T-cell (primary cell): ENCODE measurements at regions not wholly inside any gene's neighbourhood (a gene's known extent, or its start where the extent isn't known, plus 50 kb on each side); places are given as distances from the start of the nearest gene placed in this dataset.

Experiments
- ATAC-seq, 4 experiments: fragments of 200-7000 bp in 3 of 4; fragments of 150-1000 bp in 1 of 4; cut with Tn5 transposase; replicated peaks in 1 of 4; 1 replicate in 3 of 4; 2 replicates in 1 of 4; pipeline ENCODE4 v1.10.0; 2021; ENCODE audit warnings: moderate library complexity in 3 of 4, mild to moderate bottlenecking in 2 of 4, moderate number of reproducible peaks in 1 of 4
- CTCF ChIA-PET, 2 donors: fragments of 300-600 bp; sonication (Branson Sonifier 250); formaldehyde crosslinking; loops; one replicate each; lab custom pipeline; 2022; ENCODE audit warnings: antibody characterized with exemption in 2 of 2; lab: Charles Lee
- POLR2A ChIA-PET, 2 donors: fragments of 300-600 bp; sonication (Branson Sonifier 250); formaldehyde crosslinking; loops; one replicate each; lab custom pipeline; 2022; ENCODE audit warnings: antibody characterized with exemption in 2 of 2; lab: Charles Lee
- DNase-seq, 35 experiments: peaks; one replicate each; pipeline versions ENCODE4 v3.0.0 to v3.0.0-alpha.2; 2013 to 2023
- H3K27ac ChIP-seq: one replicate; pipeline ENCODE4 v1.5.1; 2013; ENCODE audit warnings: low read length
- H3K27me3 ChIP-seq, 2 experiments: replicated peaks in 1 of 2; 1 replicate in 1 of 2; 2 replicates in 1 of 2; pipeline versions ENCODE4 v1.6.1 to v1.7.0; 2013; ENCODE audit warnings: low read length in 1 of 2, mixed read lengths in 1 of 2; ENCODE audit not compliant: control insufficient read depth in 2 of 2, insufficient read depth in 2 of 2; ENCODE audit errors: extremely low read depth in 1 of 2
- H3K36me3 ChIP-seq, 2 donors: 1 replicate in 1 of 2; 2 replicates in 1 of 2; pipeline versions ENCODE4 v1.6.1 to v1.7.0; 2013; ENCODE audit warnings: low read length in 1 of 2; ENCODE audit not compliant: control insufficient read depth in 2 of 2, insufficient read depth in 1 of 2; ENCODE audit errors: extremely low read depth in 1 of 2
- H3K4me1 ChIP-seq, 2 experiments: 1 replicate in 1 of 2; 2 replicates in 1 of 2; pipeline versions ENCODE4 v1.6.1 to v1.7.0; 2013; ENCODE audit warnings: low read length in 2 of 2, mixed read lengths in 1 of 2; ENCODE audit not compliant: insufficient read depth in 2 of 2, control insufficient read depth in 1 of 2; ENCODE audit errors: extremely low read depth in 1 of 2
- H3K4me3 ChIP-seq, 2 donors: 1 replicate in 1 of 2; 2 replicates in 1 of 2; pipeline versions ENCODE4 v1.5.1 to v1.7.0; 2013; ENCODE audit warnings: mild to moderate bottlenecking in 2 of 2, low read length in 1 of 2, moderate library complexity in 1 of 2; ENCODE audit not compliant: control insufficient read depth in 1 of 2; ENCODE audit errors: extremely low read depth in 1 of 2
- H3K9me3 ChIP-seq: 2 replicates; pipeline ENCODE4 v1.7.0; 2013
- H3K27ac Mint-ChIP-seq, 2 donors: one replicate each; pipeline ENCODE4 v1.8.0; 2020 to 2021; ENCODE audit warnings: mild to moderate bottlenecking in 2 of 2, mixed read lengths in 2 of 2
- H3K27me3 Mint-ChIP-seq, 2 donors: one replicate each; pipeline ENCODE4 v1.8.0; 2021 to 2022; ENCODE audit warnings: mixed read lengths in 2 of 2
- H3K36me3 Mint-ChIP-seq: one replicate; pipeline ENCODE4 v1.8.0; 2021; ENCODE audit warnings: mixed read lengths
- H3K4me1 Mint-ChIP-seq, 3 donors: one replicate each; pipeline ENCODE4 v1.8.0; 2020 to 2022; ENCODE audit warnings: mixed read lengths in 3 of 3, mild to moderate bottlenecking in 1 of 3
- H3K4me3 Mint-ChIP-seq, 3 donors: one replicate each; pipeline ENCODE4 v1.8.0; 2020 to 2022; ENCODE audit warnings: mild to moderate bottlenecking in 3 of 3, mixed read lengths in 3 of 3, moderate library complexity in 3 of 3
- H3K9me3 Mint-ChIP-seq, 3 donors: one replicate each; pipeline ENCODE4 v1.8.0; 2020 to 2022; ENCODE audit warnings: mixed read lengths in 3 of 3
- WGBS: methylation state at CpG from one replicate; pipeline ENCODE4 v1.1.5; 2013; ENCODE audit warnings: missing lambda C conversion rate; ENCODE audit not compliant: insufficient coverage; 5-methylcytosine and 5-hydroxymethylcytosine counted together

DNA sequence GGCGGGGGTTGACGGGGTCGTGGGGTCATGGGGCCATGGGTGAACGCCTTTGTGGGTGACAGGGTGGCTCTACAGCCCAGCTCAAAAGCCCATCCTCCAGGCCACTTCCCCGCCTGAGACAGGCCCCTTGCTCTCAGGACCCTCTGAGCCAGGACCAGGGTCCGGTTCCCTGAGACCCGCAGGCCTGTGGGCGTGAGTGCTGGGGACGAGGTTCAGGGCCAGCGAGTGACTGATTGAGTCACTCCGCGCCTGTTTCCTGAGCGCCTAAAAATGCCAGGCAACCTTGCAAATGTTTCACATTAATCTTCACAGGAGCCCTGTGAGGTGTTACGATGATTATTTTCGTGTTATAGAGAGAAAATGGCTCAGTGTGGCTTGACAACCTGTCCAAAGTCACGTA lies 97.8 kb downstream of the ZNF674 start:
- ATAC-seq, result peak in 1 of 4 experiments; percentile 31

DNA sequence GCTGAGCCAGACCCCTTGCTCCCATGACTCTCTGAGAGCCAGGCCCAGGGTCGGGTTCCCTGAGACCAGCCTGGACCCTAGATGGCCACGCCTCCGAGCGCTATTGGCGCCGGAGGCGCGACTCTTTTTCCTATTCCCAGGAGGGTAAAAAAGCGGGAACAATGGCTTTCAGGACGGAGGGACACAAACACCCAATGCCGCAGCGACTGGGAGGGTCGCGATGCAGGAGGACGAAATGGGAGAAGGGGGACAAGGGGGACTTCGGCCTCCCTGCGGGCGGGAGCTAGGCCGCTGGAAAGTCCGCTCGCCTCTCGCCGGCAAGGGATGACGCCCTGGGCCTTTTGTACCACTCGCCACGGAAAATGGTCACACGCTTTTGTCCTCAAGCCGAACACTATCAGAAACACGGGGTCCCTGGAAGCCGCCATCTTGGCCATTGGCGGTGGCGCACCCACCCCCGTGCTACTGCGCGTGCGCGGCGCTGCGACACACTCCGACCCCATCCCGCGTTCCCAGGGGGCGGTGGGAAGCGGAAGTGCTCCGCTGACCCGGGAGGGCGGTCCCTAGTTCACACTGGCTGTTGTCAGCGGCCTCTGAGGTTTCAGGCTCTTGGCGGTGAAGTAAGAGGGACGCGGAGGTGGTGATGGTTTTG lies 98.4 kb downstream of the ZNF674 start:
- ChIA-PET CTCF (interaction anchor here in 1 of 2 donors (0.6 kb wide), 1 partner anchor 126 kb away, joined by 3 read pairs; no protein-coding TSS in a partner anchor), POLR2A (no interaction called here)
- Histone ChIP-seq H3K27me3 (no peaks in the 10 kb centered on the region), H3K4me3 (peak overlapping the region; percentile 81 to 94), H3K36me3 (peaks cover 0 to 9% of the 10 kb centered on the region in 2 donors), H3K9me3 (no peaks in the 10 kb centered on the region), H3K27ac (peak overlapping the region; percentile 89), H3K4me1 (peaks cover 0 to 19% of the 10 kb centered on the region in 2 experiments)
- H3K36me3 Mint-ChIP-seq, result peaks cover 7% of the 10 kb centered on the region
- no peaks in the 10 kb centered on the region for H3K27me3 Mint-ChIP-seq
- peak overlapping the region; percentile 84 to 91 for H3K27ac Mint-ChIP-seq
- WGBS, result 0% methylated on average over 36 of the region's 51 CpGs
- peaks cover 7 to 24% (median 19%) of the 10 kb centered on the region in 3 donors for H3K4me1 Mint-ChIP-seq
- peak; percentile 89 to 95 (median 92) for ATAC-seq
- peak overlapping the region; percentile 83 to 85 (median 84) for H3K4me3 Mint-ChIP-seq
- H3K9me3 Mint-ChIP-seq, result no peaks in the 10 kb centered on the region
- DNase-seq, result peak; percentile 62 to 89 (median 80)

More for the DNA sequence above, 97.8 kb downstream of the ZNF674 start:
- H3K27ac ChIP-seq, result peak overlapping the region; percentile 89
- H3K4me1 Mint-ChIP-seq, result peaks cover 12 to 29% (median 22%) of the 10 kb centered on the region in 3 donors
- peak in 1 of 35 experiments; percentile 3 for DNase-seq
- H3K27ac Mint-ChIP-seq, result peak overlapping the region; percentile 84 to 91
- no peaks in the 10 kb centered on the region for H3K9me3 ChIP-seq
- H3K27me3 Mint-ChIP-seq, result peaks cover 0 to 4% of the 10 kb centered on the region in 2 donors
- no peaks in the 10 kb centered on the region for H3K27me3 ChIP-seq
- ChIA-PET POLR2A (no interaction called here), CTCF (interaction anchor here in 1 of 2 donors (0.6 kb wide), 1 partner anchor 125 kb away, joined by 3 read pairs; no protein-coding TSS in a partner anchor)
- H3K4me3 Mint-ChIP-seq, result peak overlapping the region; percentile 83 to 85 (median 84)
- peak overlapping the region; percentile 33 to 94 for H3K4me3 ChIP-seq
- H3K9me3 Mint-ChIP-seq, result no peaks in the 10 kb centered on the region
- peaks cover 0 to 11% of the 10 kb centered on the region in 2 donors for H3K36me3 ChIP-seq
- H3K36me3 Mint-ChIP-seq, result peaks cover 13% of the 10 kb centered on the region
- H3K4me1 ChIP-seq, result peaks cover 0 to 19% of the 10 kb centered on the region in 2 experiments
- WGBS, result 0% methylated on average over 4 of the region's 16 CpGs

DNA sequence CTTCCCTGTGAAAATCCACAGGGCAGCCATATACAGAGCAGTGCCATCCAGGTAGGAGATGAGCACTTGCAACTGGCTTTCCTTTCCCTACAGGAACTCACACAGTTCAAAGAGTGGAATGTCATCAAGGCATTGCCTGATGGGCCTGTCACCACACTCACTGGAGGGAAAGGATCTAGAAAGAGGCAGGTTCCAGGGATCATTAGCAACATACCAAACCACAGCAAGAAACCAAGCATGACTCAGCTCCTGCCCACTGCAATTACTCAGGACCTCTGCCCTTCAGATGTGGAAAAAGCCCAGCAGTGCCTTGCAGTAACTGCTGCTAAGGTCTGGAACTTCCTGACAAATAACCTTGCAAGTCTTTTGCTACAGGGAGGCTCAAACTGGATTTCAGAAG lies 101.2 kb downstream of the ZNF674 start:
- ATAC-seq (no peak), DNase-seq (no peak)
- Mint-ChIP-seq H3K4me3 (no peak overlapping the region), H3K27me3 (no peaks in the 10 kb centered on the region), H3K36me3 (peaks cover 2% of the 10 kb centered on the region), H3K9me3 (no peaks in the 10 kb centered on the region), H3K4me1 (peaks cover 0 to 17% (median 14%) of the 10 kb centered on the region in 3 donors), H3K27ac (no peak overlapping the region)
- ChIA-PET POLR2A (no interaction called here), CTCF (no interaction called here)
- peaks cover 0 to 19% of the 10 kb centered on the region in 2 experiments for H3K4me1 ChIP-seq
- no peak overlapping the region for H3K4me3 ChIP-seq
- no peaks in the 10 kb centered on the region for H3K9me3 ChIP-seq
- H3K27me3 ChIP-seq, result no peaks in the 10 kb centered on the region
- H3K27ac ChIP-seq, result no peak overlapping the region
- no peaks in the 10 kb centered on the region for H3K36me3 ChIP-seq

DNA sequence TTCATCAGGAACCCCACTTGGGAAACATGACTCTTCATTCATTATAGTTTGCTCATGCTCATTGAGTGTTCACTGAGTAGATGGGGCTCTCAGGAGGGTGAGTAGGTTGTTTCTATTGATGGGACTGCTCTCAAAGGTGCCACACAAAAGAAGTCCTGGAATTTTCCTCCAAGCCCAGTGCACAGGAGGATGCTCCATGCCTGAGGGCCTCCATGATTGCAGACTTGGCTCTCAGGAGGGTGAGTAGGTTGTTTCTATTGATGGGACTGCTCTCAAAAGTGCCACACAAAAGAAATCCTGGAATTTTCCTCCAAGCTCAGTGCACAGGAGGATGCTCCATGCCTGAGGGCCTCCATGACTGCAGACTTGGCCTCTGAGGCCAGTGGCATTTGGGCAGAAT lies 108.5 kb downstream of the ZNF674 start:
- H3K4me1 Mint-ChIP-seq, result no peaks in the 10 kb centered on the region
- Histone ChIP-seq H3K27me3 (no peaks in the 10 kb centered on the region), H3K9me3 (no peaks in the 10 kb centered on the region), H3K4me3 (no peak overlapping the region), H3K27ac (no peak overlapping the region), H3K4me1 (no peaks in the 10 kb centered on the region), H3K36me3 (no peaks in the 10 kb centered on the region)
- peaks cover 0 to 23% of the 10 kb centered on the region in 2 donors for H3K27me3 Mint-ChIP-seq
- H3K4me3 Mint-ChIP-seq, result no peak overlapping the region
- no peak for ATAC-seq
- DNase-seq, result no peak
- no peaks in the 10 kb centered on the region for H3K36me3 Mint-ChIP-seq
- CTCF ChIA-PET, result no interaction called here
- no peaks in the 10 kb centered on the region for H3K9me3 Mint-ChIP-seq
- no peak overlapping the region for H3K27ac Mint-ChIP-seq
- POLR2A ChIA-PET, result no interaction called here

GRCh38 chrX:46433892-46434291 lies 111.3 kb downstream of the ZNF674 start:
- POLR2A ChIA-PET, result no interaction called here
- Mint-ChIP-seq H3K4me1 (no peaks in the 10 kb centered on the region), H3K9me3 (no peaks in the 10 kb centered on the region), H3K4me3 (no peak overlapping the region), H3K27ac (no peak overlapping the region), H3K36me3 (no peaks in the 10 kb centered on the region), H3K27me3 (peaks cover 0 to 27% of the 10 kb centered on the region in 2 donors)
- Histone ChIP-seq H3K27me3 (no peaks in the 10 kb centered on the region), H3K4me1 (no peaks in the 10 kb centered on the region), H3K27ac (no peak overlapping the region), H3K4me3 (no peak overlapping the region), H3K9me3 (no peaks in the 10 kb centered on the region), H3K36me3 (no peaks in the 10 kb centered on the region)
- CTCF ChIA-PET, result no interaction called here
- WGBS, result no CpG with 5 or more reads among the region's 2 CpGs
- no peak for ATAC-seq
- DNase-seq, result no peak

DNA sequence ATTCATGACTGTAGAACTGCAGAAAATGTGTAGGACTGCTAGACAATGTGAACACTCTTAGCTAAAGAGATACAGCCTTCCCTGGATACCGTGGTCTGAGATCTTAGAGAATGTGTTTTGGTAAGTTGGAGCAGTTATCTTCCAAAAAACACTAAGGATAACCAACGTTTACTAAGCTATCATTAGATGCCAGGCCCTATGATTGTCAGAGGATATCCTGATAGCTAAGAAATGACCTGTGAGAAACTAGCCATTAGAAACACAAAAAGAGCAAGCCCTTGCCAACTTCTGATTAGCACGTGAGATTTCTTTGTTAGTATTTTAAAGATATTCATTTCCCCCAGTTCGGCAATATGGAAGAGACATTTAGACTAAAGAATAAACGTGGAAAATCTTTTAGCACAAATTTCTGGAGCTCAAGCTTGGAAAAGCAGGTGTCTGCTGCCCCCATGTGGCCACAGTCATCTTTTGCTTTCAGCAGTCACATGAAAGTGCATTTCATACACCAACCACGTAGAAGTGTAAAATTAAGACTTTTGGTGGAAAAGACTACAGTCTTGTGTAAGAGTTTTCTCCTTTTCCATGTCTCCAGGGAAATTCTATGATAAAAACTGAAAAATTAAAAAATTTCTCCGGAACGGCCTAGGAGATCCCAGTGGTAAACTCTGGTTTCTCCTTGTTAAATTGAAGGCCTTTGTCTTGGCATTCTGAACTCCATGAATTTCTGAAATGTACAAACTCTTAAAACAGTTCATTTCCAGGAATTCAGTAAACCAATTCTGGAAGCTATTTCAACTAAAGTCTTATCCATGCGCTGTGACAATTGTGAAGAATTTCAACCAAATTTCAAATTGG lies 136.4 kb downstream of the ZNF674 start:
- ATAC-seq, result no peak
- Mint-ChIP-seq H3K27me3 (no peaks in the 10 kb centered on the region), H3K27ac (peak overlapping the region in 1 of 2 donors; percentile 45), H3K36me3 (no peaks in the 10 kb centered on the region), H3K4me3 (no peak overlapping the region), H3K9me3 (no peaks in the 10 kb centered on the region), H3K4me1 (peaks cover 0 to 3% (median 2%) of the 10 kb centered on the region in 3 donors)
- Histone ChIP-seq H3K4me1 (no peaks in the 10 kb centered on the region), H3K9me3 (no peaks in the 10 kb centered on the region), H3K36me3 (no peaks in the 10 kb centered on the region), H3K27ac (no peak overlapping the region), H3K4me3 (no peak overlapping the region), H3K27me3 (no peaks in the 10 kb centered on the region)
- DNase-seq, result peak in 34 of 35 experiments; percentile 4 to 72 (median 44)
- POLR2A ChIA-PET, result no interaction called here
- 89% methylated on average over 1 of the region's 9 CpGs for WGBS
- CTCF ChIA-PET, result interaction anchor here (0.6 to 2.9 kb wide), 8 partner anchors 7 to 1222 kb away, joined by 3 to 11 read pairs (median 3); no protein-coding TSS in a partner anchor
